SW480 (cell line): ENCODE measurements at regions not wholly inside any gene's neighbourhood (a gene's known extent, or its start where the extent isn't known, plus 50 kb on each side); places are given as distances from the start of the nearest gene placed in this dataset.

Experiments
- DNase-seq: peaks from one replicate; pipeline ENCODE4 v3.0.0-alpha.2; 2016; ENCODE audit warnings: low spot score

DNA sequence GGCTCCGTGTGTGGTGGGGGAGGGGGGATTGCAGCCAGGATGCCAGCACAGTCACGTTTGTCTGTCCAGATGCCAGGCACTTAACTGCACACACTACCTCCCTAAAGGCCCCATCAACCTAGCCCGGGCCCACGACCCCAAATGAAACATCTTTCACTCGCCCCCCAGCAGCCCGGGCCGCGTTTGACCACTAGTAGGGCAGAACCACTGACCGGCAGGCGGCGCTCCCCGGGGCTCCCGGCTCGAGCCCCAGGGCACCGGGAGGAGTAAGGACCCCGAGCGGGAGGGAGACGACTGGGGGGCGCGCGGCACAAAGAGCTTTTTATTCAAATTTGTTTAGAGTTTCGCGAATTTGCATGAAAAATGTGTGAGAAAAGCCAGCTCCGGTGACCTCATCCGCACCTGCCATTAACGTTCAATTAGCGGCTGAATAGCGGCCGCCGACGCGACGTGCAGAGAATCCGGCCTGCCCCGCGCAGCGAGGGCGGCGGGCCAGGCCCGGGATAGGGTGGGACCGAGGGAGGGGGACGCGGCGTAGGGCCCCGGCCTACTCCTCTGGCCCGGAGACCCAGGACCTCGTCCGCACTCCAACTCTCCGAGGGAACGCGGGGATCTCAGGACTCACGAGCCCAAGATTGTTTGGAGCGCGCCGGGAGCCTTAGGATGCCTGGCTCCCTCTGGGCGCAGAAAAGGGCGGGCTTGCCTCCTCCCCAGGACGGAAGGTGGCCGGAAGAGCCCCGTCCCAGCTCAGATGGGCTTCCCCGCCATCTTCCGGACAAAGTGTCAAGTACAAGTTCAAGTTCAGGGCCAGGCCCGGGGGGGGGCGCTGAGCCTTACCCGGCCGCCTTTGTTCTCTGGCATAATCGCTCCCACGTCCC is 64.9 kb upstream of the POLG start:
- peak; percentile 36 for DNase-seq

DNA sequence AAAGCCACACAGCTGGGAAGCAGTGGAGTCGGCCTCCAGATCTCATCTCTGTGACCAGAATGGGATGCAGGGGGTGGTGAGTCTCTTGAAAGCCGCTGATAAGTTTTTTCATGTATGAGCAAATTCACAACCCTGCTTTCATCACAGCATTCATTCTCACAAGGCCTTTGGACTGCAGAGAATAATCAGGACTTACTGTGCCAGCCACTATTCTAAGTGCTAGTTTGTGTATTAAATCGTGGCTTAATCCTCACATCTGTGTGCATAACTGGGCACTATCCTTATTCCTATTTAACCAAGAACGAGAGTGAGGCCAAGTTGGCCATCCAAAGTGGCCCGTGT is 64.2 kb upstream of the POLG start:
- no peak for DNase-seq

DNA sequence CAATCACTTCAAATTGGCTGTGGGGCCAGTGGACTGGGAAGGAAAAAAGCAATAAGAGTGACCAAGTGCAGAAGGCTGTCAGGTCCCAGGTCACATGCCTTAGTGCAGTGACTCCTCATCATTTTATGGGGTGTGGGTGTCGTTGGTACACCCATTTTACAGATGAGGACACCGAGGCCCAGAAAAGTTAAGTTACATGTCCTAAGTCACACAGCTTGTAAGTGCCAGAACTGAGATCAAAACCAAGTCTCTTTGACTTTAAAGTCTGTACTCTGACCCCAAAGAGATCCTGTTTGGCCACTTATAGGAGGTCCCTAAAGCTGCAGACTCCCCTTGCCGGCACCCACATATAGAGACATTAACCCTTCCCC is 63.0 kb upstream of the POLG start:
- DNase-seq: no peak

DNA sequence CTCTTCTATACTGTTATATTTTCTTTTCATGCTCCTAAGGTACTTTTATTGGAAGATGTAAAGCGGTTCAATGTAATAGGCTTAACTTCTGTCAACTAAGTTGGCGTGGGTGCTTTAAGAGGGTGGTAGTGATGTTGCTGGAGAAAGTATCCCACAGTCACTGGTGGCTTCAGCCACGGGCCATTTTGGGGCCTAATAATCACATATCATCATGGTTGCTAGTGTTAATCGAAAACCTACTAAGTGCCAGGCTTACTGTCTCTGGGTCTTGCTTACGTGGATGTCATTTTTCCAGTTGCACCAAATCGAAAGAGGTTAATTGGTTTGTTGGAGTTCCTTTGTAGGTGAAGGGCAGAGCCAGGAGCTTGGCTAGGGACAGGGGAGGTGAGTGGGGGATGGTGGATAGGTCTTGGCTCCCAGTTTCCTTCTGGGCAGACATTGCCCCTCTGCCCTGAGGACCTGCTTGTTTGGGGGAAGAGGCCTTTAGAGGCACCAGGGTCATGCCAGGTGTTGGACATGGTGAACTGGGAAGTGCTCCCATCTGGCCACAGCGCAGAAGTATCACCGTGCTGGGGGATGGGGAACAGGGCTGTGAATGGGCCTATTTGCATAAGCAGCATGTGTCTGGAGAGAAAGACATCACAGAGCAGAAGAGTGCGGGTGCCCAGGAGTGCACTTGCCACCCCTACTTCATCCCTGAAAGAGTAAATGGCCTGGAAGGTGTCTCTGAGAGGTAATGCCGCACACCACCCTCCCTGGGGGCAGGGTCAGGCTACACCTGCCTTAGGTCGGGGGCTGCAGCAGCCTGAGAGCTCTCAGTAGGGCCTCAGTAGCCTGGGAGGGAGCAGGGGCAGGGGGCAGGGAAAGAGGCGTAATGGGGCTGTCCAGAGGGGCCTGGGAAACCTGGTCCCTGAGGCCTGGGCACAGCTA is 62.4 kb upstream of the POLG start:
- no peak for DNase-seq

DNA sequence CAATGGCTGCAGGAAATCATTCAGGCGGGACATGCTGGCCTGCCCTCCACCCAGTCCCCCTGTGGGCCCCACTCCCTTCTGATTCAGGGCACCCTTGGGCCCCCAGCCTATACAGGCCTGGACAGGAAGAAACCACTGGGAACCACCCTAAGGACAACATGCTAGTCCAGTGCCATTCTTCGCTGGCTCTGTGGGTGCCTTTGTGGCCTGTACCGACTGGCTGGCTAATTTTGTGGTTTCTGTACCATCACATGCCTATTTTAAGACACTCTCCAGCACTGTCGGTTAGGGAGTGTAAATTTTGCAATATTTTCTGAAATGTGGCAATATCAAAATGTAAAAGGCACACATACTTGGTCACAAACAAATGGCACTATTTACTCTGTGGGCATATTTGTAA is 61.4 kb upstream of the POLG start:
- DNase-seq: no peak

DNA sequence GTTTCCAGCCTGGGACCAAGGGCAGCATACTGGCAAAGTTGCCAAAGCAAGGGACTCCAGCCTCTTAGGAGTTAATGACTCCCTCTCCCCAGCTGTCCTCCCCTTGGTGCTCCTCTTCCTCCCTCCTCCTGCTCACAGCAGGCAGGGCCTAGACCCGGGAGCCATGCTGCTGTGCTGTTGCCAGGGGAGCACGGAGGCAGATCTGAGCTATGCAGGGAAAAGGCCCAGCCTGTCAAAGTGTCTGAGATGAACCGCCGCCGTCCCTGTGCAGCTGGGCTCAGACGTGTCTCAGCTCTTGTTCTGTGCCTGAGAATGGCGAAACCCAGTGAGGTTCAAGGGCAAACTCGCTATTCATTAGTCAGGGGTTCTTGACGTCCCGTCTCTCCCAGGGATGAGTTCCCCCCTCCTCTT is 60.8 kb upstream of the POLG start:
- no peak for DNase-seq

DNA sequence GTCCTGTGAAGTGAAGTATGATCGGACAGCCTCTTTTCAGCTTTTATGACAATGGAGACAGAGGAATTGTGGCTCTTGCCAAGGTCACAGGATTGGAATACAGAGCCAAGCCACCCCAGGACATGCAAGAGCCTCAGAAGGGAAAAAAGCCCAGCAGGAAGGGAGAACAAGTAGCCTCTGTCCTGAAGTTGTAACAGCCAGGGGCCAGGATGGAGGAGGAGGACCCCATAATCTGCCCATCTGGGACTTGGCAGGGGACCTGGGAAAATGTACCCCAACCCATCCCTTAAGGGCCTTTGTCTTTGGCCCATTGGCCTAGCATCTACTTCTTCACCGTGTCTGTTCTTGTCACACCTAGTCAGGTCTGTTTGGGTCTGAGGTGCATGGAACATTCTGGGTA is 60.4 kb upstream of the POLG start:
- DNase-seq: no peak

DNA sequence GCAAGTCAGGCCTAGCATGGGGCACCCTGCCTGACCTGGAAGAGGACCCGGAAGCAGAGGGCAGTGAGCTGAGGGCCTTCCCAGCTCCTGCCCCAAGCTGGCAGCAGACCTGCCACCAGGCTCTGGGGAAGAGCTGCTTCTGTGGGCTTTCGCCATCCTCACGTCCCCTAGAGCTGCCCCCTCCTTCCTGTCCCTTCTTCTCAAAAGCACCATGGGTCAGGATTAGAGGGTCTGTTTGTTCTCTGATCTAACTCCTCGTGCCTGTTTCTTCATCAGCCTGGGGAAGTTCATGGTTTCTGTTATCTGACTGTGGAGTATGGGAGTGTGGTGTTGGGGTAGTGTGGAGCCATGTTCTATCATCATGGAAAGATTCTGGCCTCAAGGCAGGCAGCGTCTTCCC is 58.4 kb upstream of the POLG start:
- DNase-seq: no peak

DNA sequence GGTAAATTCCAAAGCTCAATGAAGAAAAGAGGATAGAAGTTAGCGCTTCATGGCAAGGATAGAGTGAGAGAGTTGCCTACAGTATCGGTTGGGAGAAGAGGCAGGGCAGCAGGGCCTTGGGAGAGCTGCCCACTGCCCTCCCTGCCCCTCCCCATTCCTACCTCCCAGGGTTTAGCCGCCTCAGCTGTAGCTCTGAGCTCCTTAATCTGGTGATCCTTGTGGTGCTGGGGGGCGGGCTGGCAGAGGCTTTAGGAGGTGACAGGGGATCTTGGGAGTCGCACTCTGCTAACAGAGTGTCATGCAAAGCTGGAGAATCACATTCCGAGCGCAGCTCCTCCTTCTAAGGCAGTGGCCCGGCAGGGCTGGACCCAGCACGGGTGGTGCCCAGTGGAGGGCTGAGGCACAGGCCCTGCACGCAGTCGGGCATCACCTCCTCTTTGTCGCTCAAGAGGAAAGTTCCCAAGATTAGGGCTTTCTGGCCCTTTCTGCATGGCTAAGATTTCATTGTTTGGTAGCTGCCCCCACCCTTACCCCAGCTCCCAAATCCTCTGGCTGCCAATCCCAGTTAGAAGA is 57.1 kb upstream of the POLG start:
- DNase-seq: no peak

DNA sequence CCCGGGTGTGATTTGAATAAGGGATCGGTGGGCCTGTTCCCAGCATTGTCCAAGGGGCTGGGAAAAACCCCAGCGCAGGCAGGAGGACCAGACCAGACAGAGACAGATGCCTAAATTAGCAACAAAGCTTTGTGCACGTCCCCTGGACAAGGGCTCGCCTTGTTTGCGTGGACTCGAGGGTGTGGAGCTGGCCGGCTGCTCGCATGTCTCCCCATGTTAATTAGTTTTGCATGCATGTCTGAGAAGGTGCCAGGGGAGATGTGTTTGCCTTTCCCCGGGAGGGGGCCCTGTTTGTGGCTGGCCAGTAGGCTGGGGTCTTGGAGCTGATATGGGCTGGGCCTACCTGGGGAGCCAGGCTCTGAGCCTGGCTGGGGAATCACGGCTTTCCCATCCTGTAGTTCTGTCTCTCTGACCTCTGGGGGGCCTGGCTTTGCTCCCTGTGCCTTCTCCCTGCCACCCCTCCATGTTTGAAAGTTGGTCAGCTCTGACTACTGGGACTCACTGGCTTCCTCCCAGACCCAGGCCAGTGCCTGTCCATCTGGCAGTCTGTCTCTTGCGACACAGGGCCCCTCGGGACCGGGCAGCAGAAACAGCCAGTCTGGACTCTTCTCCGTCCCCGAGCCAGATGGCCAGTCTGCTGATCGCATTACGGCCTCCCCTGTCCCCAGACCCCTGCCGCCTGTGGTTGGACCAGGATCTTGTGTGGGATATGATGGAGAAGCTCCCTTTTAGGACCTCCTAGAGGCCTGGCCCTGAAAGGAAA is 55.4 kb upstream of the POLG start:
- no peak for DNase-seq

DNA sequence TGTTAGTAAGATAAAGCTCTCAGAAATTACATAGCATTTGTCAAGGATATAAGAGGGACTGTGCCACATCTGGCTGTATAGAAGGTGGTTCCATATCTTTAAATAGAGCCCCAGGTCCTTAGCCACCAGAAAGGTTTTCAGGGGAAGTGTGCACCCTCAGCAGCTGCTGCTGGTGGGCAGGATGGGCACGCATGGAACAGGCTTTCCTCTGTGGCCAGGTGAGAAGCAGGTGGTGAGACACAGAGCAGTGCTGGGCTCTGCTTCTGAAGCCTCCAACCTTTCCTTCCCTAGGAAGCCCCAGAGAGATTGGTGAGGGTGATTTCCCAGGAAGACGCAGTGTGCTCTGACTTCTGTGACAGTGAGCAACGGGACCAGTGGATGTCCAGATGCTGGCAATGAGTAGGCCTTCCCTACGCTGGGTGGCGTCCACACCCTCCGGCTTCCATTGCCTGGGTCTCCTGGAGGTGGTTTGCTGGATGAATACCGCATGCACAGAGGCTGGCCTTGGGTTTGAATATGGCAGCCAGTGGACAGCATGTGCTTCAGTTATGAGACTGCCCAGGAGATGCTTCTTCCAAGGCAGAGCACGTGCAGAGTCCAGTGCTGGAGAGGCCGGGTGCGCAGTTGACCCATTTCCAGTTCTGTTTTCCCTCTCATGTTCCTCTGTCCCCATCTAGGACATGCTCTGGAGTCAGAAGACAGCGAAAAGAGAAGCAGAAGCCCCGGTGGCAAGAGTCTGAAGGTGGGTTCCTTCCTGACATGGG is 52.7 kb upstream of the POLG start:
- DNase-seq: no peak

DNA sequence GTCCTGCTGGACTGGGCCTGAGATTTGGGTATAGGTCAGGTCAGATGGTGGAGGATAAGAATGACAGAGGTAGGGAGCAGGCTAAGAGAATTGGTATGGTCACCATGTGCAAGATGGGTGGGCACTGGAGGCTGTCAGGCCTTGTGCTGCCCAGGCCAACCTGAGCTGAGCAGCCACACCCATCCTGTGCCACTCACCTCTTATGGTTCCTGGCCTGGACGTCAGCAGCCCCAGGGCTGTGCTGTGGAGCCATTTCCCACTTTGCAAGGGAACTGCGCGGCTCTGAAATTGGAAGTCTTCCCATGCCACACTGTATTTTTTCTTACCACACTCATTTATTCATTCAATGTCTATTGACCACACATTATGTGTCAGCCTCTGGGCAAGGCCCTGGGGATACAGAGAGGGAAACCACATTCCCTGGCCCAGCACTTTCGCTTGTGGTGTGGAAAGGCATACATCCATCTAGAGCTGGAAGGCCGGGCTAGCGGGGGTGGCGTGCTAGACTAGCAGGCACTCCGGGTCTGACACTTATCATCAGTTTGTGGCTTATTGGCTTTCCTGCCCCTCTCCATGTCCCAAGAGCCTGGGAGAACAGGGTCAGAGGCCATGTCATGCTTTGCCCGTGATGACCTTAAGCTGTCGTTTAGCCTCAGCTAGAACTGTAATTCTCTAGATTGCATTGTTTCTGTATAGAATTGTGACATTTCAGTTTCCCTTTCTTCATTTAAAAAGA is 51.1 kb upstream of the POLG start:
- DNase-seq: peak; percentile 16
